ENCODE measurements at regions not wholly inside any gene's neighbourhood (a gene's known extent, or its start where the extent isn't known, plus 50 kb on each side); places are given as distances from the start of the nearest gene placed in this dataset.
A peak's percentile ranks its signal among the peaks of the same experiment; 100 is the strongest.
"Not testable (repeated sequence)": the region's sequence is repeated elsewhere in the genome, so short reads cannot be mapped to it uniquely, and the experiment has no call there.

- DNase-seq, result no peak
Observed at GRCh38 chr14:55769877-55770276, 189.9 kb downstream of the KTN1 start.

GRCh38 chr14:55771242-55771981, 191.4 kb downstream of the KTN1 start:
- no peak for DNase-seq

- no peak for DNase-seq
Observed at GRCh38 chr14:55772486-55772885, 192.5 kb downstream of the KTN1 start.

GRCh38 chr14:55773312-55773711, 193.3 kb downstream of the KTN1 start:
- no peak for DNase-seq

GRCh38 chr14:55773984-55774545, 194.1 kb downstream of the KTN1 start:
- DNase-seq, result no peak

GRCh38 chr14:55777877-55778276, 197.9 kb downstream of the KTN1 start:
- DNase-seq, result no peak

GRCh38 chr14:55780156-55780946, 200.3 kb downstream of the KTN1 start:
- peak in 2 of 14 donors; percentile 14 to 30 for DNase-seq

- no peak for DNase-seq
Observed at GRCh38 chr14:55781046-55781445, 201.0 kb downstream of the KTN1 start.

GRCh38 chr14:55782166-55782565, 202.2 kb downstream of the KTN1 start:
- DNase-seq, result no peak

- DNase-seq, result no peak
Observed at GRCh38 chr14:55789406-55789805, 209.4 kb downstream of the KTN1 start.

GRCh38 chr14:55794655-55795595, 214.9 kb downstream of the KTN1 start:
- no peak for DNase-seq

GRCh38 chr14:55796513-55796912, 216.5 kb downstream of the KTN1 start:
- not testable (repeated sequence) for DNase-seq

- DNase-seq, result no peak
Observed at GRCh38 chr14:55798406-55798805, 218.4 kb downstream of the KTN1 start.

- no peak for DNase-seq
Observed at GRCh38 chr14:55799508-55800095, 219.6 kb downstream of the KTN1 start.

- DNase-seq, result no peak
Observed at GRCh38 chr14:55800156-55800785, 220.3 kb downstream of the KTN1 start.

GRCh38 chr14:55801121-55801520, 221.1 kb downstream of the KTN1 start:
- no peak for DNase-seq

- no peak for DNase-seq
Observed at GRCh38 chr14:55802986-55803872, 223.2 kb downstream of the KTN1 start.

- no peak for DNase-seq
Observed at GRCh38 chr14:55803873-55804553, 224.0 kb downstream of the KTN1 start.

GRCh38 chr14:55805250-55805649, 225.2 kb downstream of the KTN1 start:
- no peak for DNase-seq
